GM12892 (cell line): ENCODE measurements at regions not wholly inside any gene's neighbourhood (a gene's known extent, or its start where the extent isn't known, plus 50 kb on each side); places are given as distances from the start of the nearest gene placed in this dataset.

Experiments used
- DNase-seq: peaks from one replicate; pipeline ENCODE4 v3.0.0; 2011; ENCODE audit not compliant: insufficient read length
- FAIRE-seq: peaks from 2 replicates; lab custom pipeline; 2011; peaks lifted over from hg19 to GRCh38; lab: Jason Lieb, UNC
- POLR2A ChIP-seq: IDR thresholded peaks from 2 replicates; pipeline ENCODE4 v1.6.1; 2011; ENCODE audit warnings: low read depth, low read length, control low read depth
- POLR2AphosphoS5 ChIP-seq: IDR thresholded peaks from 2 replicates; pipeline ENCODE4 v1.6.1; 2011; ENCODE audit warnings: low read depth, low read length, control low read depth
- TAF1 ChIP-seq: IDR thresholded peaks from 2 replicates; pipeline ENCODE4 v1.6.1; 2011; ENCODE audit warnings: low read depth, mild to moderate bottlenecking, control low read depth, low read length, borderline replicate concordance

DNA sequence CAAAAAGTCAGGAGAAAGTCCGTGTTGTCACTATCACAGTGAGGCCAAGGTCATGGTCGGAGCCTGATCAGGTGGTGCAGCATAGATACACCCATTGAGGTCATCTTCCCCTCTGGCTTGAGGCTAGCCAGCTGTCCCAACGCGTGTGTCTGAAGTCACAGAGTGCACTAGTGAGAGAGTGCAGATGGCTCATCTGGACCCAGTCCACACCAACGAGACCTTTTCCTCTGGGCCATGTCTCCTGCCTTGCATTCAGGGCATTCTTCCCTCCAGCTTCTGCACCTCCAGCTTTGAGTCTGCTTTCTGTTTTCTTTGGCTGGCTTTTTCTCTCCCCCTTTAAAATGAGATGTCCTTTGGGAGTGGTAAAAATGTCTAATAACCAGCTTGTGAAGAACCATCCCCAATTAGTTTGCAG, 146.9 kb downstream of the TDRD15 start:
- FAIRE-seq: no peak
- TF ChIP-seq POLR2AphosphoS5 (no peak), TAF1 (no peak), POLR2A (no peak)
- DNase-seq: no peak

GRCh38 chr2:21276163-21276562, 152.4 kb downstream of the TDRD15 start:
- DNase-seq: no peak
- FAIRE-seq: no peak
- TF ChIP-seq POLR2A (no peak), TAF1 (no peak)

GRCh38 chr2:21277068-21278056, 153.6 kb downstream of the TDRD15 start:
- DNase-seq: no peak
- TF ChIP-seq TAF1 (no peak), POLR2AphosphoS5 (no peak), POLR2A (no peak)
- no peak for FAIRE-seq

DNA sequence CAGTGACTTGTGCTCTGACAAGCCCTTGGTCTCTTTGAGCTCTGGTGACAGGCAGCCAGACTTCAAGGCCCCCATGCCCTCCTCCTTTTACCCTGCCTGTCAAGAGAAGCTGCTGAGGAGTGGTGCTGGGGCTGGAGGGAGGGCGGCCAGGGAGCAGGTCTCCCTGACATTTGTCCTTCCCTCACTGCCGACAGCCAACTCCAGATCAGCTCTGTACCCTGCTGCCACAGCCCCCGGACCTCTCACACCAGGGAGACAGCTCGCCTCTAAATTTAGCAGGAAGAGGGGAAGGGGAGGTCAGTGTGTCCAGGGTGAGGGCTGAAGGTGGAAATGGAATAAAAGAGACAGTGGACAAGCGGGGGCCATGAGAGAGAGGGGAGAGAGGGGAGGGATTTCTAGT, 155.8 kb downstream of the TDRD15 start:
- TF ChIP-seq POLR2AphosphoS5 (no peak), TAF1 (no peak), POLR2A (no peak)
- DNase-seq: no peak
- no peak for FAIRE-seq

- FAIRE-seq (no peak), DNase-seq (no peak)
- no peak for TF ChIP-seq POLR2AphosphoS5
- TF ChIP-seq TAF1: no peak
- TF ChIP-seq POLR2A: no peak
Observed at GRCh38 chr2:21280793-21281192, 157.0 kb downstream of the TDRD15 start.

GRCh38 chr2:21281384-21281783, 157.6 kb downstream of the TDRD15 start:
- DNase-seq (no peak), FAIRE-seq (no peak)
- TF ChIP-seq TAF1 (no peak), POLR2AphosphoS5 (no peak), POLR2A (no peak)

- FAIRE-seq (no peak), DNase-seq (no peak)
- no peak for TF ChIP-seq POLR2AphosphoS5
- no peak for TF ChIP-seq POLR2A
- TF ChIP-seq TAF1: no peak
Observed at GRCh38 chr2:21281791-21282514, 158.2 kb downstream of the TDRD15 start.

- FAIRE-seq: no peak
- TF ChIP-seq POLR2AphosphoS5 (no peak), POLR2A (no peak), TAF1 (no peak)
- no peak for DNase-seq
Observed at GRCh38 chr2:21282515-21282898, 158.7 kb downstream of the TDRD15 start.

GRCh38 chr2:21288299-21288698, 164.5 kb downstream of the TDRD15 start:
- FAIRE-seq: no peak
- DNase-seq: no peak

GRCh38 chr2:21288739-21289520, 165.2 kb downstream of the TDRD15 start:
- no peak for FAIRE-seq
- no peak for TF ChIP-seq POLR2A
- DNase-seq: no peak

More at GRCh38 chr2:21288299-21288698, 164.5 kb downstream of the TDRD15 start:
- TF ChIP-seq TAF1 (no peak), POLR2AphosphoS5 (no peak), POLR2A (no peak)

- TF ChIP-seq TAF1 (no peak), POLR2AphosphoS5 (no peak), POLR2A (no peak)
- no peak for DNase-seq
- FAIRE-seq: no peak
Observed at GRCh38 chr2:21289551-21289950, 165.8 kb downstream of the TDRD15 start.
